ENCODE measurements at regions not wholly inside any gene's neighbourhood (a gene's known extent, or its start where the extent isn't known, plus 50 kb on each side); places are given as distances from the start of the nearest gene placed in this dataset.
A peak's percentile ranks its signal among the peaks of the same experiment; 100 is the strongest.
"Not testable (repeated sequence)": the region's sequence is repeated elsewhere in the genome, so short reads cannot be mapped to it uniquely, and the experiment has no call there.

DNA sequence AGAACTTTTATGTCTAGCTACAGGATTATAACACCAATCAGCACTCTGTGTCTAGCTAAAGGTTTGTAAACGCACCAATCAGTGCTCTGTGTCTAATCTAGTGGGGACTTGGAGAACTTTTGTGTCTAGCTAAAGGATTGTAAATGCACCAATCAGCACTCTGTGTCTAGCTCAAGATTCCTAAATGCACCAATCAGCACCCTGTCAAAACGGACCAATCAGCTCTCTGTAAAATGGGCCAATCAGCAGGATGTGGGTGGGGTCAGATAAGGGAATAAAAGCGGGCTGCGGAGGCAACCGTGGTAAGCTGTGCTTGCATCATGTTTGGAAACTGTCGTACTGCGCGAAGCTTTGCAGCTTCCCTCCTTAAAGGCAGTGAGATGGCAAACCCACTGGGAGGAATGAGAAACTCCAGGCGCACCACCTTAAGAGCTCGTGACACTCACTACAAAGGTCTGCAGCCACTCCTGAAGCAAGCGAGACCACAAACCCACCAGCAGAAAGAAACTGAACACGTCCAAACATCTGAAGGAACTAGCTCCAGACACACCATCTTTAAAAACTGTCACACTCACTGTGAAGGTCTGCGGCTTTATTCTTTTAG lies 112.1 kb upstream of the DUSP22 start:
- DNase-seq (ENCODE audit: low read depth in 2 of 2, low spot score in 1 of 2): not testable (repeated sequence)

DNA sequence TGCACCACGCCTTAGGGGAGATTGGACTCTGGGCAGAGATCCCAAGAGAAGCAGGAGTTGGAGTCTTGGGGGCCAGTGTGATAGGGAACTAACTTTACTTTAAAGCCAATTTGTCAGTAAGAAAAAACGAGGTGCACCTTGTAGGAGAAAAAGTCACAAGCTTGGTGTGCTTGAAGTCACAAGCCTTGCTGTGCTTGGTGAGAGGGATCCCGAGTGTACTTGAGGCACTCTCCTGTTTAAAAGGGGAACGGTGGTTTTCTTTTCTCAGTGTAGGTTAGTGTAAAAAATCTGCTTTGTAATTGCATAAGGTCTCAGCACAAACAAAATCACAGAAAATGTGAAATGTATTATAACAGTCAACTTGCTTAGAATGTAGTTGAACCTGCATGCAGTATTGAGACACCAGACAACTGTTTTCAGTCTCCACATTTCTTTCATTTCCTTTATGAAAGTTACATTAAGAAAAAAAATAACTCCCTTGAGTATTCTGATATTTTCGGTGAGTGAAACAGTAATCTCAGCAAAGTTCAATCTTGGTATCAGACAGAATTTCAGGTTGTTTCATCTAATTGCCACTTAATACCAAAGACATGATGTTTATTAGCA lies 111.1 kb upstream of the DUSP22 start:
- no peak for DNase-seq (ENCODE audit: low read depth in 2 of 2, low spot score in 1 of 2)

DNA sequence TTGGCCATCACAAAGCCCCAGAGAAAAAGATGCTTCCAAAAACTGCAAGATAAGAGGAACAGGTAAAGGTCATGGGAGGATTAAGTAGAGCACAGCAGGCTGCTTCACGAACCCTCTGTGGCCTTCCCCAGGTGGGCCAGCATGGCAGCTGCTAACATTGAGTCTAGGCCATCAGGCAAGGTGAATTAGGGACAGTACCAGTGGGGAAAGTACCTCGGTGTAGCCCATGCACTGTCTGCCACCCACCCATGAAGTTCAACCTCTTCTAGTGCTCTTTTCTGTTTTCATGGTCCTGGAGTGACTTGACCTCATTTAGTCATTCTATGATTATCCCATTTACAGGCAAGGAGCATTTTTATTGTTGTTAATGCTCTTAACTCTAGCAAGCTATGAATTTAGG lies 108.6 kb upstream of the DUSP22 start:
- no peak for DNase-seq (ENCODE audit: low read depth in 2 of 2, low spot score in 1 of 2)

DNA sequence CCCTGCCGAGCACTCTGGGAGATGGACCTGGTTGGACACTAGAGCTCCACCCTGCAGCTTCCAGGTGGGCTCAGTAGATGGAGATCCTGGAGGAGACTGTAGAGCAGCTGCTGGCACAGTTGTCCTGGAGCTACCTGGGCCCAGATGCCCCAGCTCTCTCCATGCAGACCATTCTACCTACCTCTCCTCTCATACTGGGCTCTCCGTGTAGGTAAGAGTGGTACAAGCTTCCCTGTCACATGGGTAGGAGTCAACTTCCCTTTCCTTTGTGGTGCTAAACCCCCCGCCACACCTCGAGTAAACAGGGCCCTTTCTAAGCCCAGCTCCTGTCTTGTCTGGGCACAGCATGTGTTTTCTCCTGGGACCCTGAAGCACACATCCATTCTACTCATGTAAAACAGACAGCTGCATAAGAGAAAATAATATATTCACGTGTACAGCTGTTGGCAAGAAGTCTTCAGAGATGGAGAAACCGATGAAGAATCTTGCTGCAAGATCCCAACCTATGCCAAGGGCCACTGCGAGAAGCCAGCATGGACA lies 108.1 kb upstream of the DUSP22 start:
- no peak for DNase-seq (ENCODE audit: low read depth in 2 of 2, low spot score in 1 of 2)

DNA sequence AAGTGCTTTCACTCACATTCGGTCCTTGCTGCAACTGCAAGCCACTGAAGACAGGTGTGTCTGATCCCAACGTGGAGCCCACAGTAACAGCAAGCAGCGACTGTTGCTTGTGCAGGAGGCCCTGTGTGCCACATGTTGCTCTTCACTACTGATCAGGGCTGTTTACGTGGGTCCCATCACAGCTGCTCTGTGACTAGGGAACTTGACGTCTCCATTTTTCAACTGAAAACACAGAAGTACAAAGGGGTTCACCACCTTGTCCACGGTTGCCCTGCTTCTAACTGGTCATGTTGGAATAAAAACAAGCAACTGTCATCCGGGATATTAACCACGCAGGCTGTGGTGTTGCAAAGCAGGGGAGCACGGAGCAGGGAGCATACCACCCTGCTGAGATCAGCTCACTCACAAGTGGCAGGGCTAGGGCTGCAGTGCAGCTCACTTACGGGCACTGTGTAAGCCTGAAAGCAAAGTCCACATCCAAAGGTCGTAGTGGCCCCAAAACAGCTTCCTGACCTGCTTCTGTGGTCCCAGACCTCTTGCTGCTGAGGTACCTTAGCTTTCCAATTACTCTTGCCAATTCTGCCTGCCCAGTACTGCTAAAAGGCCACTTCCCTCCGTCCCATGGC lies 105.8 kb upstream of the DUSP22 start:
- DNase-seq (ENCODE audit: low read depth in 2 of 2, low spot score in 1 of 2): no peak

DNA sequence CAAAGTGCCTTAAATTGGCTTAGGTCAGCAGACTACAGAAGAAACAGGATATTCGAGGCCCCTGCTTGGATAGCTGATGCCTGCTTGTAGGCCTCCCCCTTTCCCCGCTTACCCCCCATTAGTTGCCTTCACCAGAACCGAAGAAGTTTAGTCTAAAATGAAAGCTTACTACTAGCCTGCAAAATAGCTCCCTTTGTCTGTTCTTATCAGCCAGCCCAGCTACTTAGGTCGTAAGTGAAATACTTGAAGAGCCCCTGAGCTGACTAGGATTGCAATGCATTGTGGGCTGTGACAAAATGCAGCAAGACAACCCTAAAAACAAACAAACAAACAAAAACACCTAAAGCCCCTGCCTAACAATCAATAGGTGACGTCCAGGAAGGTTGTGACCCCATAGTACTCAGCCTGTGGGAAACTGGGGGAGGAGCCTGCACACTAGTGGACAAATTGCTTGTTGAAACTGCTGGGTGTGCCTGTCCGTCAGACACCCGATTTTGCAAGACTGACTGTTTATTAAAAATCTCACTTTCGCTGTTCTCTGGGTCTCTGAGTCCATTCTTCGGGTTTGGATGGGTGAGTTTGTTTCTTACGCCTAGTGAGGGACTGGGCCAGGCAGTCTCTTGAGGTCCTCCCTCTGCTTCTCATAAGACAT lies 105.0 kb upstream of the DUSP22 start:
- DNase-seq (ENCODE audit: low read depth in 2 of 2, low spot score in 1 of 2): no peak

DNA sequence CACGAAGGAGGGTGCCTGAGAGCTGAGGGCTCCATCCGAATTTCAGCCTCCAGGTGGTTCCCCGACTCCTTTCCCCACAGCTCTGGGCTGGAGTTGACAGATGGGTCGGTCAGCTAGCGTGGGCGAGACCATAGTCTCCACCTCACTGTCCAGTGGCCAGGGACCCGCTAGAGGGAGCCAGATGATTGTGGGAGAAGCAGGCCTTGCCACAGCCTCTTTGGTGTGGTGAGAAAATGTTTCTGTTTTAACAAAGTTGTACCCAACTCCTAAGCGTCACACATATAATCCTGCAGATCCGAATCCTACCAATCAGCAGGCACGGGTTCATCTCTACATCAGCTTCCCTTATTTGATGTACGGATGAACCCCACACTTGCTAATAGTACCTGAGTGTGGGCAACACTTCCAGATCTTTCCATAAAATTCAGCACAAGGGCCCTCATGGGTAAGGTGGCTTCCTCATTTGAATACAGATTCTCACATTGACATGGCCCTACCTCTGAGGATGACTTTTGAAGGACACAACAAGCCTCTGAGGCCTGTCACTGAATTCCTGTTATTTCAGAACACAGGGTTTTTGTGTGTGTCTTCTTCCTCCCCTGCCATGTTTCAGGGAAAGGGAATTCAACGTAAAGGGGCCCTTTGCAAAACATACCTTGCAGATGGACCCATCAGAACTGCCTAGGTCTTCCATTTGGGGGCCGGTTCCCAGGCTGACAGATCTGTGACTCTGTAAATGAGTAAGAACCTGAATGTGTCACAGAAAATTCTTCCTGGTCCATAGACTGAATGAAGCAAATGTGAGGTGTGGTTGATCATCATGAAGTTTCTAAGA lies 103.2 kb upstream of the DUSP22 start:
- peak; percentile 54 to 62 for DNase-seq (ENCODE audit: low read depth in 2 of 2, low spot score in 1 of 2)

DNA sequence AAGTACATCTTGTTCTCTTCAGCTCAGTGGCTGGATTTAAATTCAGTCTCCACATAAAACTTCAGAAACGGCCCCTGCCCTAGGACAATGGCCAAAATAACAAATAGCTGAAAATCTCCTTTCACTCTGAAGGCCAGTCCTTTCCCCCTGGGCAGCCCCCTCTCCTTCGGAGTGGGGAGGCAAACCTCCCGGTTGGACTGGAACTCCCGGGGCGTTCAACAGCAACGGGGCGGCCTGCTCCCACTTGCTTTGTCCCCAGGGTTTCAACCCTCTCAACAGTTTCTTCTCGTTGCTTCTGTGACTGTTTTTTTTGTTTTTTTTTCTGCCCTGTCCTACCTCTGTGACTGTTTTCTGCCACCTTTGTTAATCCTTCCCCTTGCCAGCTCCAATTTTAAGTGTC lies 102.6 kb upstream of the DUSP22 start:
- DNase-seq (ENCODE audit: low read depth in 2 of 2, low spot score in 1 of 2): no peak

DNA sequence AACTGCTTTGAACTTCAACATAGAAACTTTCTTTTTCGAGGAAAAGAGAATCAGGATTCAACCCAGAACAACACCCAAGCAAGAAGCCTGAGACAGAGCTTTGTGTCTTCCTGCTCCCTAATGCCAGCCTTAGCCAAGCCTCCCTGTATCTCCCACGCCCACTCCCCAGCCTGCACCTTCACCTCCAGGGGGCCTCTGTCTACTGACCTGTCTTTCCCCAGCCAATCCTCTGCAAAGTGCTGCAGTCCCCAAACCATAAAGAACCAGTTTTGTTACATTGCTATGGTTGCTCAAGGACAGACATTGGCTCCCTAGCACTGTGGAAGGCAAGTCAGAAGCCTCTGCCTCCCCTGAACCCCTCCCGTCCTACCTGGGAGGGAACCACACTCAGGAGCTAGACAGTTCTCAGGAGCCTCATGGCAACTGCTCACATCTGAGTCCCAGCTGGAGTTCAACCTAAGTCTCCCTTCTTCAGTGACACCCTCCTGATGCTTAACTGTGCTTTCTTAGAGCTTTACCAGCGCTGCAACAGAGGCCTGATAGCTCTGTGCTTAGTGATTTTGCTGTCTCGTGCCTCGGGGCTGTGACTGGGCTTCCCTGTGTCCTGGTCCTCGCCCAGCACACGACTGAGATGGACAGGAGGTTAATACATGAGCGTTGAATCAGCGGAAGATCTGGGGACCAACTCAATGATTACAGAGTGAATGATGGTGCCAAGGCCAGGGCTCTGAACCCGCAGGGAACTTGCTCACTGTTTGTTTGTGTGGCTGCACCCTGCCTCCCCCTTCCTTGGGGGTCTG lies 101.5 kb upstream of the DUSP22 start:
- no peak for DNase-seq (ENCODE audit: low read depth in 2 of 2, low spot score in 1 of 2)

DNA sequence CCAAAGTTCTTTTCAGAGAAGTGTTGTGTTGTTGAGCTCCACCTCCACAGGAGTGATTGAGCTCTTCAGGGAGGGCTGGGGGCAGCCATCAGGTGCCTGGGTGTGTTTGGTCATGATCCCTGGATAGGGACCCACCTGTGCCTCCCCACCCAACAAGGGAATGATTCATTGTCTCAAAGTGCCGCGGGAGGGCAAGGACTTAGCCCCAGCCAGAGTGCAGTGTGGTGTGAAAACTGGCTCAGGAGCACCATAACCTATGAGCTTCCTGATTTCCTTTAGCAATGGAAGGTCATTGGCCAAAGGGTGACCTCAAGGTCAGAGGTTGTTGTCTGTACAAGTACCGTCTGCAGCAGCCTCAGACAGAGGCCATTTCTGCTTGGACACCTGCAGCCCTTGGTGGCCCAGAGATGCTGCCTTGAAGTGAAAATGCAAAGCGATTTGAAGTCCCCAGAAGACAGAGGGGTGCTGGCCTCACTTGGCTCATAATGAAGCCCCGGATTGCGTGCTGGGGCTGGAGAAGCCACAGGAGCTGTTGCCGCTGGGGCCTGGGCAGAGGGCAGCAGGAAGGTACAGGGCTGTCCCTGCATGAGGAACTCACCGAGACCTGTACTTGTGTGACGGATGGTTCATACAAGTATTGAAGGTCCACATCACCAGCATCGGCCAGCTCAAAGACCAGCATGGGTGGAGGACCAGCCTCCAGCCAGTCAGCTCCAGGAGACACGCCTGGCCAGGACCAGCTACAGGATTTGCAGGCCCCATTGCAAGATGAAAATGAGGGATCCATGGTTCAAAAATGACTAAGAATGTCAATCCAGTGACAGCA lies 100.6 kb upstream of the DUSP22 start:
- DNase-seq (ENCODE audit: low read depth in 2 of 2, low spot score in 1 of 2): no peak

DNA sequence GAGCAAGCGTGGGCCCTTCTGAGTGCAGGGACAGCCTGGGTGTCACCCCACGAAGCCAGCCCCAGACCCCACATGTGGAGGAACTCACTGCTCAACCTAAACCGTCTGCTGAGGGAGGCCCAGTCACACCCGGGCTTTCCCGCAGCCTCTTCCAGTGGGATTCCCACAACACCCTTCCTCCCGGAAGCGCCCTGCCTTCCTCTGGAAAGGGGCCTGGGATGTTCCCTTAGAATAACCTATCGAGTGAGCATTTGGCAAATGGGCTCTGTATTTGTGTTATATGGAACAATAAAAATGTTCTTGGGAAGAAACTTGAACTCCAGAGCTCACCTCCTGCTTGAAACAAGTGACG lies 100.0 kb upstream of the DUSP22 start:
- no peak for DNase-seq (ENCODE audit: low read depth in 2 of 2, low spot score in 1 of 2)

DNA sequence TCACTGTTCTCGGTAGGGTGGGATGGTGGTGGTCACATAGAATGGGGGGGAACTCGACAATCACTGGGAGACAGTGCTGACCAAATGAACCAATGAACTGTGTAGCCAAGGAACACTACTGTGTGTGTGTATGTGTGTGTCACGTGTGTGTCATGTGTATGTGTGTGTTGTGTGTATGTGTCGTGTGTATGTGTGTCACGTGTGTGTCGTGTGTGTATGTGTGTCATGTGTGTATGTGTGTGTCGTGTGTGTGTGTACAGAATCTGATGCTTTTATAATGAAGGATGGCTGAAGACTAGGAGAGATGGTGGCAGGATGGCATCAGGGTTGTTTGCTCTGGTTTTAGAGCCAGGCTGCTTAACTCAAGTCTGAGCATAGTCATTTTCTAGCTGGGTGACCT lies 99.1 kb upstream of the DUSP22 start:
- no peak for DNase-seq (ENCODE audit: low read depth in 2 of 2, low spot score in 1 of 2)

DNA sequence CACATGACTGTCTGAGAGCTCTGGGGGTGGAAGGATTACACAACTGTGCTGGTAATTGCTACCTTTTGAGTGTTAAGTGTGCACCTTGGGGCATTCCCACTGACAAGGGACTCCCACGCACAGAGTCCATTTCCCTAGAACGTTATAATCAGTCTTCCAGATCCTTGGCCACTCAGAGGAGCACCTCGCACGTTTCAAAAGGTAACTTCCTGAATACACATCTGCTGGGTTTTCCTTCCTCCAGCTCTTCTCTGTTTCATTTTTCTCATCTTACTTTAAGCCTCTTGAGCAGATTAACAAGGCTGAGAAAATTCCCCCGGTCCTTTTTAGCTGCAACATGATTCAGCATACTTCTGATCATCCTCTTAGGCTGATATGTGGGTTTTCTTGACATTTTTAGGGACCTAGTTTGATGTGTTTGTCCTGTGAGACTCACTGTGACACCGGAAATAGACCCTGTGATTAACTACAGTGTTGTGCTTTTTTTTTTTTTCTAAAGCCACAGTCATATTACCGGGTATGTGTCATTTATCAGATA lies 98.4 kb upstream of the DUSP22 start:
- no peak for DNase-seq (ENCODE audit: low read depth in 2 of 2, low spot score in 1 of 2)

DNA sequence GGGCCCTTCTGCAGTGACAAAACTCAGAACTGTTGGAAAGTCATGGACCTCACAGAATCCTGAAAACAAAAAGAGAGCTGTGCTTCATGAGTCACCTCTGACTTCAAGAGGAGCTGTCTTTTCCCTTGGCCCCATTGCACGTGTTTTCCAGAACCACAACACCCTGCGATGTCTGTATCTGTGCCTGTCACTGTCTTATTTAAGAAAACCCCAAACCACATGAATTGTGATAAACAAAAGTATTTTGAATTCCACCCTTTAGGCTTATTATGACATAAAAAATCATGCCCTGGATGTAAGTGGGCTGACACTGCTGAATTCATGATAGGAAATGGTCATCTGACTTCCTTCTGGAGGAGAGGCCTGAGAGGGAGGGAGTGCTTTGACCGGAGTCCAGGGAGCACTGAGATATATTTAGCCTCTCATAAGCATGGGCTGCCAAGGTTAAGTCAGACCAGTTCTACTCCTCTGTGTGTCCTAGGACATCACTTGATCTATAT lies 96.4 kb upstream of the DUSP22 start:
- DNase-seq (ENCODE audit: low read depth in 2 of 2, low spot score in 1 of 2): peak in 1 of 2 donors; percentile 18

DNA sequence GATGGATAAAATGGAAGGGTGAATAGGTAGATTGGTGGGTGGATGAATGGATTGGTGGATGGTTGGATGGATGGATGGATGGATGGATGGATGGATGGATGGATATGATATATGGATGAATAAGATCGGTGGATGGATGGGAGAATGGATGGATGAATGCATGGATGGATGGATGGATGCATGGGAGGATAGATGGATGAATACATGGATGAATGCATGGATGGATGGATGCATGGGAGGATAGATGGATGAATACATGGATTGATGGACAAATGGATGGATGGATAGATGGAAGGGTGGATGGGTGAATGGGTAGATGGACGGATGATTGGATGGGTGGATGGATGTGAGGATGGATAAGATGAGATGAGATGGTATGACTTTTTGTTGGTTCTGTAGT lies 95.7 kb upstream of the DUSP22 start:
- no peak for DNase-seq (ENCODE audit: low read depth in 2 of 2, low spot score in 1 of 2)

DNA sequence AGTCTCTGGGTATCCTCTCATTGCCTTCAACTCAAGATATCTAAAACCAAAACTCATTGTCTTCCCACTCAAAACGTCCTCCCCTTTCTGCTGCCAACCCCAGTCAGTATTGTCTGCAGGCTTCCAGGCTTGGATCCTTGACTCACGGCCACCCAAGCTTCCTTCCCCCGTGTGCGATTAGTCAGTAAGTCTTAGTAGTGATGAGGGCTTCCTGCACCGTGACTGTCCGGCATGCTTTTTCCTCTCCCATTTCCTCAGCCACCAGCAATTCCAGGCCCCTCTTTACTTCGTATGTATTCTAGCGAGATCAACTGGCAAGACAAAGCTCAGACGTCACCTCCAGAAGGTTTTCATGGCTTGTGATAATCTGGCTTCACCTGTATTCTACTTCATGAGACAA lies 88.6 kb upstream of the DUSP22 start:
- no peak for DNase-seq (ENCODE audit: low read depth in 2 of 2, low spot score in 1 of 2)

DNA sequence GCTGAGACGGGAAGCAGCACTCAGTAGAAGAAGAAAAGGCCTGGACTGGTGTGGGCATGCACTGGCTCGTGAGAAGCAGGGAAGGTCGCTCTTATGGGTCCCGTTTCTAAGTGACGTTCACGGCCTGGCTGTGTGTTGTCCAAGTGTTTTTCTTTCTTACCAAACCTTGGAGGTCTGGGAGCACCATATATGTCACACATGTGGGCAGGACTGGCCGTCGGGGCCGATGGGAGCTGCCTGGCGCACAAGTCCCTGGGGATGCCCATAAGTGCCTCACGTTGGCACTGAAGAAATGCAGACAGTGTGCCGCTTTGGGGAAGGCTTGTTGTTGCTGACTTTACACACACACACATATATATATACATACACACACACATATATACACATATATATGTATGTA lies 86.0 kb upstream of the DUSP22 start:
- no peak for DNase-seq (ENCODE audit: low read depth in 2 of 2, low spot score in 1 of 2)

DNA sequence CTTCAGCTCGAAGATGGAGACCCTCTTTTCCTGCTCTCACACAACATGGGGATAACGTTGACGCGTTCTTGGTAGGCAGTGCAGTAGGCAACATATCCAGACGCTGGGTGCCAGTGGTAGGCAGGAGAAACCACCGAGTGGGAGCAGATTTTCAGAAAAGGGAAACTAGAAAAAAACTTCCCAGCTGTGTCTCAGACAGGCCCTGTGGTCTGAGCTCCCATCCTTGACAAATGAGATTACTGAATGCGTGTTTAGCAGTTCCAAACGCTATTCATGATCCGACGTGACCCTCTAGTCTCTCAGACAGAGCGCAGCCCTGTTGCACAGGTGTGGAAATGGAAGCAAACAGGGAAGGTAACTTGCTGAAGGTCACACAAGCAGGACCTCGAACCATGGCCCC lies 83.9 kb upstream of the DUSP22 start:
- no peak for DNase-seq (ENCODE audit: low read depth in 2 of 2, low spot score in 1 of 2)

DNA sequence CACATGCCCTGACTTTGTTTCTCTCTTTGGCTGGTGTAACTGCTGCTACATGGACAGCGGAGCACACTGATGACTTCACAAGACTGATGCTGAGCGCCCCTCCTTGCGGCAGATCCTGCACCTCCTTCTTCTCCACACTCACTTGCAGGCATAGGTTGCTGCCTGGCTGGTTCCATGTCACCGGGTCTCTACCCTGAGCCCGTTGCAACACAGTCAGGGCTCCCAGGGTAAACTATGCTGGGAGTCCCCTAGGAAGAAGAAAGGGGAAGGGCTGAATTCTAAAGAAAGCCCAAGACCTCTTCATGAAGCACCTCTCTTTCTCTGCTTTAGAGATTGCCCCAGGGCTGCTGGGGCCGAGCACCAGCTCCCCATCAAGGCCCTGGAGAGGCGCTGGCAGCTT lies 83.3 kb upstream of the DUSP22 start:
- no peak for DNase-seq (ENCODE audit: low read depth in 2 of 2, low spot score in 1 of 2)

Measured in stimulated activated CD8-positive, alpha-beta memory T cell treated with anti-CD3 and anti-CD28 coated beads, Interleukin-4, amount 100 ng/mL, for 1 hour (primary cell).